ENCODE measurements at regions not wholly inside any gene's neighbourhood (a gene's known extent, or its start where the extent isn't known, plus 50 kb on each side); places are given as distances from the start of the nearest gene placed in this dataset.
A peak's percentile ranks its signal among the peaks of the same experiment; 100 is the strongest.

- DNase-seq (ENCODE audit: low spot score) = no peak
Observed at GRCh38 chr13:76795701-76796695, 90.2 kb downstream of the KCTD12 start.

- no peak for DNase-seq (ENCODE audit: low spot score)
Observed at GRCh38 chr13:76792731-76793347, 93.4 kb downstream of the KCTD12 start.

- DNase-seq (ENCODE audit: low spot score) = no peak
Observed at GRCh38 chr13:76790980-76791819, 95.0 kb downstream of the KCTD12 start.

GRCh38 chr13:76790526-76790925 is 95.7 kb downstream of the KCTD12 start:
- no peak for DNase-seq (ENCODE audit: low spot score)

GRCh38 chr13:76783798-76784197 is 102.4 kb downstream of the KCTD12 start:
- no peak for DNase-seq (ENCODE audit: low spot score)

- no peak for DNase-seq (ENCODE audit: low spot score)
Observed at GRCh38 chr13:76778853-76779252, 107.4 kb downstream of the KCTD12 start.

GRCh38 chr13:76777096-76777495 is 109.1 kb downstream of the KCTD12 start:
- no peak for DNase-seq (ENCODE audit: low spot score)

GRCh38 chr13:76775088-76775740 is 111.0 kb downstream of the KCTD12 start:
- DNase-seq (ENCODE audit: low spot score) = no peak

GRCh38 chr13:76773448-76774094 is 112.6 kb downstream of the KCTD12 start:
- no peak for DNase-seq (ENCODE audit: low spot score)

- DNase-seq (ENCODE audit: low spot score) = no peak
Observed at GRCh38 chr13:76772241-76772640, 114.0 kb downstream of the KCTD12 start.

GRCh38 chr13:76769271-76769791 is 116.9 kb downstream of the KCTD12 start:
- no peak for DNase-seq (ENCODE audit: low spot score)

- no peak for DNase-seq (ENCODE audit: low spot score)
Observed at GRCh38 chr13:76768384-76768783, 117.8 kb downstream of the KCTD12 start.

- DNase-seq (ENCODE audit: low spot score) = no peak
Observed at GRCh38 chr13:76764916-76765315, 121.3 kb downstream of the KCTD12 start.

- no peak for DNase-seq (ENCODE audit: low spot score)
Observed at GRCh38 chr13:76764429-76764828, 121.8 kb downstream of the KCTD12 start.

- no peak for DNase-seq (ENCODE audit: low spot score)
Observed at GRCh38 chr13:76762721-76763120, 123.5 kb downstream of the KCTD12 start.

- DNase-seq (ENCODE audit: low spot score) = peak; percentile 11
Observed at GRCh38 chr13:76759877-76760276, 126.3 kb downstream of the KCTD12 start.

- no peak for DNase-seq (ENCODE audit: low spot score)
Observed at GRCh38 chr13:76758738-76759137, 127.5 kb downstream of the KCTD12 start.

GRCh38 chr13:76758257-76758656 is 127.9 kb downstream of the KCTD12 start:
- peak; percentile 97 for DNase-seq (ENCODE audit: low spot score)

- DNase-seq (ENCODE audit: low spot score) = no peak
Observed at GRCh38 chr13:76756451-76756850, 129.8 kb downstream of the KCTD12 start.

GRCh38 chr13:76754414-76754813 is 131.8 kb downstream of the KCTD12 start:
- DNase-seq (ENCODE audit: low spot score) = no peak

GRCh38 chr13:76751278-76751677 is 134.9 kb downstream of the KCTD12 start:
- no peak for DNase-seq (ENCODE audit: low spot score)

All from SK-N-DZ (cell line).